ENCODE measurements at regions not wholly inside any gene's neighbourhood (a gene's known extent, or its start where the extent isn't known, plus 50 kb on each side); places are given as distances from the start of the nearest gene placed in this dataset.
A peak's percentile ranks its signal among the peaks of the same experiment; 100 is the strongest.

DNA sequence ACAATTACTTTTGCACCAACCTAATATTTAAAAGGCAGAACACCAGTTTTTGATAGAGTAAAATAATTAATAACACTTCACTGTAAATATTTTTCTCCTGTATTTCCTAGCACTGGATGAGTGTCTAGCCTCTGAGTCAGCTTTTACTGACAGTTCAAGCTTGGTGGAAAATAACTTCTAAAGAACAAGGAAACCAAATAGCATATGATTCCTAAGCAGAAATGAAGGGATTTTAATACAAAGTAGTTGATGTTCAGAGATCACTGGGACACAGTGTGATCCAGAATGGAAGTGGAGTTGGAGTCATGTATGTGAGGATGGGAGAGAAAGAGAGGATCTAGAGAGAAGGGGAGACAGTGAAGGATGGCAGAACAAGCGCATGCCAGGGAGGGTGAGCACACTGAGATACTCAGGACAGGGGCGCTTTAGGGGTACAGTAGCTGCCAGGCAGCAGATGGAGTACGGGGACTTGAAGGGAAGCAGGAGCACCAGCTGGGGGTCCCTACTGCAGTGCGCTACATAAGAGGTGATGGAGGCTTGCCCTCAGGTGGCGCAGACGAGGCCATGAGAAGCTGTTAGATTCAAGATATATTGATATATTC is 117.9 kb upstream of the KLF6 start:
- H3K27ac ChIP-seq, result peak overlapping the region in 2 of 3 donors; percentile 7 to 34
- H3K36me3 ChIP-seq, result no peaks in the 10 kb centered on the region
- no peaks in the 10 kb centered on the region for H3K27me3 ChIP-seq
- TF ChIP-seq POLR2A (IDR thresholded peaks at IDR 0.05), result no peak
- TF ChIP-seq, protein P1, sequence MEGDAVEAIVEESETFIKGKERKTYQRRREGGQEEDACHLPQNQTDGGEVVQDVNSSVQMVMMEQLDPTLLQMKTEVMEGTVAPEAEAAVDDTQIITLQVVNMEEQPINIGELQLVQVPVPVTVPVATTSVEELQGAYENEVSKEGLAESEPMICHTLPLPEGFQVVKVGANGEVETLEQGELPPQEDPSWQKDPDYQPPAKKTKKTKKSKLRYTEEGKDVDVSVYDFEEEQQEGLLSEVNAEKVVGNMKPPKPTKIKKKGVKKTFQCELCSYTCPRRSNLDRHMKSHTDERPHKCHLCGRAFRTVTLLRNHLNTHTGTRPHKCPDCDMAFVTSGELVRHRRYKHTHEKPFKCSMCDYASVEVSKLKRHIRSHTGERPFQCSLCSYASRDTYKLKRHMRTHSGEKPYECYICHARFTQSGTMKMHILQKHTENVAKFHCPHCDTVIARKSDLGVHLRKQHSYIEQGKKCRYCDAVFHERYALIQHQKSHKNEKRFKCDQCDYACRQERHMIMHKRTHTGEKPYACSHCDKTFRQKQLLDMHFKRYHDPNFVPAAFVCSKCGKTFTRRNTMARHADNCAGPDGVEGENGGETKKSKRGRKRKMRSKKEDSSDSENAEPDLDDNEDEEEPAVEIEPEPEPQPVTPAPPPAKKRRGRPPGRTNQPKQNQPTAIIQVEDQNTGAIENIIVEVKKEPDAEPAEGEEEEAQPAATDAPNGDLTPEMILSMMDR (IDR thresholded peaks at IDR 0.05), result no peak
- WGBS, 2 donors, result 96 to 98% methylated on average over 6 of the region's 6 CpGs
- H3K4me3 ChIP-seq (replicated peaks in 1 of 3), result no peak overlapping the region
- H3K9me3 ChIP-seq, result no peaks in the 10 kb centered on the region
- intact Hi-C loops (cut with DNase I), result no loop called here
- DNase-seq, result no peak
- peaks cover 8 to 28% of the 10 kb centered on the region in 2 donors for H3K4me1 ChIP-seq

DNA sequence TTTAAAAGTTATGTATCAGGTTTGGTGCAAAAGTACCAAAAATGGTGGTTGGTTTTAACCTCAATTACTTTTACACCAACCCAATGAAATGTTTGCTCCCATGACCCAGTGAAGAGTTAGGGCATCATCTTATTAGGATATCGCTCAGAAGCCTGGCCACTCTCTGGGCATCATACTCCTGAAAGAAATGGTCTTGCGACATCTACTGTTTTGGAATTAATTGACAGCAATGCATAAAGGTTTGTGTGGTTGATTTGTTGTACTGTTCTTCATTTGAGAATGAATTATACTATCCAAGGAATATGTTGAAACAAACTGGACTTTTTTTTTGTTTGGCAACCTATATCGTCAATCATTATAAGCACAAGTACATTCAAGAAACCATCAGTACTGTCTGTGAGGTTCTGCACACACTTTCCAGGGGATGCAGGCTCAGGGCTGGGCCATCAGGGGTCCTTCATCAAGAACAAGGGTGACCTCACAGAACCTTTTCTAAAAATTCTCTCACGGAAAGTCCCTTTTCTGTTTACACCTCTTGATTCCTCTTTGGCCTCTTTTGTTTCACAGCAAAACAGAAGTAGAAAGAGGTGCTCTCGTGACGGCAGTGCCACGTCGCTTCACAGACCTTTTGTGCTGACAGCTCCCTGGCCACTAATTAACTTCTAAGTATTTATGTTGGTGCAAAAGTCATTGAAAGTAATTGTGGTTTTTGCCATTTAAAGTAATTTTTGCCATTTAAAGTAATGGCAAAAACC is 117.2 kb upstream of the KLF6 start:
- no peak for TF ChIP-seq POLR2A (IDR thresholded peaks at IDR 0.05)
- TF ChIP-seq, protein P1 (IDR thresholded peaks at IDR 0.05), result no peak
- Histone ChIP-seq H3K27me3 (no peaks in the 10 kb centered on the region), H3K36me3 (no peaks in the 10 kb centered on the region), H3K4me3 (replicated peaks in 1 of 3) (no peak overlapping the region), H3K4me1 (peaks cover 1 to 21% of the 10 kb centered on the region in 2 donors), H3K9me3 (no peaks in the 10 kb centered on the region), H3K27ac (peak overlapping the region in 2 of 3 donors; percentile 7 to 34)
- intact Hi-C loops (cut with DNase I), result no loop called here
- 66 to 73% methylated on average over 8 of the region's 8 CpGs for WGBS, 2 donors
- no peak for DNase-seq

DNA sequence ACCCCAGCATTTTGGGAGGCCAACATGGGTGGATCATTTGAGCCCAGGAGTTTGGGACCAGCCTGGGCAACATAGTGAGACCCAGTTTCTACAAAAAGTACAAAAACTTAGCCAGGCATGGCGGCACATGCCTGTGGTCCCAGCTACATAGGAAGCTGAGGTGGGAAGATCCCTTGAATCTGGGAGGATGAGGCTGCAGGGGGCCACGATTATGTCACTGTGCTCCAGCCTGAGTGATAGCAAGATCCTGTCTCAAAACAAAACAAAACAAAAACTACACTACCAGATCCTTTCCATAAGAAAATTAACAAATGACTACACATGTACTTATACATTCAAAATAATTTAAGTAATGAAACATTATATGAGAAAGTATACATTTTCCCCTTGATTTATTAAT is 116.4 kb upstream of the KLF6 start:
- no peak overlapping the region for H3K27ac ChIP-seq
- H3K9me3 ChIP-seq, result no peaks in the 10 kb centered on the region
- TF ChIP-seq POLR2A (IDR thresholded peaks at IDR 0.05), result no peak
- TF ChIP-seq, protein P1 (IDR thresholded peaks at IDR 0.05), result no peak
- peaks cover 0 to 14% of the 10 kb centered on the region in 2 donors for H3K4me1 ChIP-seq
- H3K4me3 ChIP-seq (replicated peaks in 1 of 3), result no peak overlapping the region
- no peak for DNase-seq
- intact Hi-C loops (cut with DNase I), result no loop called here
- H3K36me3 ChIP-seq, result no peaks in the 10 kb centered on the region
- no peaks in the 10 kb centered on the region for H3K27me3 ChIP-seq
- 82 to 87% methylated on average over 2 of the region's 2 CpGs for WGBS, 2 donors

DNA sequence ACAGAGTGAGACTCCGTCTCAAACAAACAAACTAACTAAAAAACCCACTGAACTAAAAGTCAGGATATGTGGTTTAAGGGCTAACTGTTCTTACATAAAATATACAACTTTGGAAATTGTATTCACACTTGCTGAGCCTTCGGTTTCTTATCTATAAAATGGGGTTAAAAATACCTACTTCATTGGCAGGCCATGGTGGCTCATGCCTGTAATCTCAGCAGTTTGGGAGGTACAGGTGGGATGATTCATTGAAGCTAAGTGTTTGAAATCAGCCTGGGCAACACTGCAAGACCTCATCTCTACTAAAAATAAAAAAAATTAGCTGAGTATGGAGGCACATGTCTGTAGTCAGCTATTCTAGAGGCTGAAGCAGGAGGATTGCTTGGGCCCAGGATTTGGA is 115.4 kb upstream of the KLF6 start:
- Histone ChIP-seq H3K27ac (no peak overlapping the region), H3K4me3 (replicated peaks in 1 of 3) (no peak overlapping the region), H3K27me3 (no peaks in the 10 kb centered on the region), H3K9me3 (no peaks in the 10 kb centered on the region), H3K4me1 (peaks cover 0 to 13% of the 10 kb centered on the region in 2 donors), H3K36me3 (no peaks in the 10 kb centered on the region)
- TF ChIP-seq, protein P1 (IDR thresholded peaks at IDR 0.05), result no peak
- no peak for TF ChIP-seq POLR2A (IDR thresholded peaks at IDR 0.05)
- 97 to 98% methylated on average over 2 of the region's 2 CpGs for WGBS, 2 donors
- intact Hi-C loops (cut with DNase I), result no loop called here
- no peak for DNase-seq

DNA sequence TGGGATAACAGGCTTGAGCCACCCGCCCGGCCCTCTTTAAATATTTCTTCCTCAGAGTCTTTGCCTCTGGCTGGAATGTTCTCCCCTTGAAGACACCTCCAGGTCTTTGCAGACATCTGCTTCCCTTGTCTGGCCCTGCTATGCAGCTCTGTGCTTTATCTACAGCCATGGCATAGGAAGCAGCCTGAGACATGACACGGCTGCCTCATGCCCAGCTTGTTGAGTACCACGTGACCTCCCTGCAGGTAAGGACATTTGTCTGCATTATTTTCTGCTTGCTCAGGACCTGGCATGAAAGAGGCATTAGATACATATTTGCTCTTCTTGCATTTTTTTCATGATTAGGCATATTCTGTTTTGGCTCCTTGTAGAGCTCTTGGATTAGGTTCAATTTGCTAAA is 113.8 kb upstream of the KLF6 start:
- no peak overlapping the region for H3K27ac ChIP-seq
- TF ChIP-seq, protein P1 (IDR thresholded peaks at IDR 0.05), result no peak
- no peak for TF ChIP-seq POLR2A (IDR thresholded peaks at IDR 0.05)
- no peak for DNase-seq
- H3K27me3 ChIP-seq, result no peaks in the 10 kb centered on the region
- H3K4me1 ChIP-seq, result peaks cover 0 to 4% of the 10 kb centered on the region in 2 donors
- no peak overlapping the region for H3K4me3 ChIP-seq (replicated peaks in 1 of 3)
- H3K36me3 ChIP-seq, result no peaks in the 10 kb centered on the region
- WGBS, 2 donors, result 85 to 94% methylated on average over 4 of the region's 4 CpGs
- no peaks in the 10 kb centered on the region for H3K9me3 ChIP-seq
- intact Hi-C loops (cut with DNase I), result no loop called here

Measured in thyroid gland (tissue), 4 donors.